ENCODE measurements at regions not wholly inside any gene's neighbourhood (a gene's known extent, or its start where the extent isn't known, plus 50 kb on each side); places are given as distances from the start of the nearest gene placed in this dataset.

DNA sequence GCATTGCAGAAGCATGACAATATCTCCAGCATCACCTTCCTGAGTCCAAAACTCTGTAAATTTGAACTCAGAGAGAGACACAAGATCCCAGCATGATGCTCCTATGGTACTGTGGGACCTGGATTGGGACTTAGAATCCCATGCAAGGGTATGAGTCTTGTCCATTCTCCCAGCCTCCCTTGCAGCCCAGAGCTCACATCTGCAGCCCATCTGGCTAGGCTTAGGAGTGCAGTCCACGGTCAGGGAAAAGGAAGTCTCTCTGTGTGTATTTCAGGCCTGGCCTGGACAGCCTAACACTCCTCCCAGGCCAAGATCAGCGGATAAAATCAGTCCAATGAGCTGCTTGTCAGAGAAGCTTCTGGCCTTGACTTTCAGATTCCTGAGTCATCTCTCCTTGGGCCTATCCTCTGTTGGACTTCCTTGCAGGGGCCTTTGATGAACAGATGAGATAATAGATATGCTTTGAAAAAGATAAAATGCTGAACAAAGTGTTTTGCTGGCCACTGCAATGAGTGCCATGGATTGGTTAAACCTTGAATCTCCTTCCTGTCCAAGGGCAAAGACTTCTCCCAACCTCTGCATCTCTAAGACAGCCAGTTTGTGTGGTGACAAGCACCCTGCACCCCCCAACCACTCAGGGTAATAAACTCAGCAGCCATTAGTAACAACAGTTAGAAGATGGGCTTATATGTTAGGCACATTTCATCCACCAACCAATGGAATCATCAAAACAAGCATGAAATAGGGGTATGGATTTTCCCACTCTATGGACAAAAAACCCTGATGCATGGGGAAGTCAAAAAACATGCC lies 412.8 kb upstream of the TBX3 start (continued):
- no peak for TF ChIP-seq HDAC8 (tag; IDR thresholded peaks at IDR 0.05)
- peak; percentile 79; the same call in 1 of the 2 replicates for TF ChIP-seq RREB1 (CRISPR knock-in tag; IDR thresholded peaks at IDR 0.05)
- TF ChIP-seq BRF2 (IDR thresholded peaks at IDR 0.05; ENCODE audit: borderline replicate concordance, insufficient read depth, insufficient read length) = no peak
- TF ChIP-seq TAF9B (IDR thresholded peaks at IDR 0.05; ENCODE audit: partially characterized antibody) = no peak
- peak; percentile 82 for TF ChIP-seq ZNF766 (CRISPR knock-in tag; conservative IDR thresholded peaks at IDR 0.05)
- no peak for TF ChIP-seq RBFOX2 (IDR thresholded peaks at IDR 0.05; ENCODE audit: low read depth, low read length)
- TF ChIP-seq CHAMP1 (IDR thresholded peaks at IDR 0.05) = no peak
- TF ChIP-seq ATF1 (CRISPR knock-in tag; IDR thresholded peaks at IDR 0.05) = no peak
- TF ChIP-seq ATF1 (tag; IDR thresholded peaks at IDR 0.05) = no peak
- TF ChIP-seq GABPA (tag; conservative IDR thresholded peaks at IDR 0.05; ENCODE audit: low read depth) = 0 out of 2 replicates have a peak, but pooled peaks have one; percentile 22
- TF ChIP-seq GTF2F1 (IDR thresholded peaks at IDR 0.05; ENCODE audit: low read depth, low read length) = no peak
- no peak for TF ChIP-seq ETV6 (IDR thresholded peaks at IDR 0.05; ENCODE audit: borderline replicate concordance in 1 of 2, low read depth in 2 of 2, low read length in 1 of 2)
- TF ChIP-seq ETV6 (CRISPR knock-in tag; IDR thresholded peaks at IDR 0.05; ENCODE audit: borderline replicate concordance) = no peak
- no peak for TF ChIP-seq GATAD2B (IDR thresholded peaks at IDR 0.05; ENCODE audit: borderline replicate concordance)
- no peak for TF ChIP-seq ZNF740 (CRISPR knock-in tag; IDR thresholded peaks at IDR 0.05)
- no peak for TF ChIP-seq ZNF740 (tag; IDR thresholded peaks at IDR 0.05)

Measured in K562 (cell line).